ENCODE measurements at regions not wholly inside any gene's neighbourhood (a gene's known extent, or its start where the extent isn't known, plus 50 kb on each side); places are given as distances from the start of the nearest gene placed in this dataset.

DNA sequence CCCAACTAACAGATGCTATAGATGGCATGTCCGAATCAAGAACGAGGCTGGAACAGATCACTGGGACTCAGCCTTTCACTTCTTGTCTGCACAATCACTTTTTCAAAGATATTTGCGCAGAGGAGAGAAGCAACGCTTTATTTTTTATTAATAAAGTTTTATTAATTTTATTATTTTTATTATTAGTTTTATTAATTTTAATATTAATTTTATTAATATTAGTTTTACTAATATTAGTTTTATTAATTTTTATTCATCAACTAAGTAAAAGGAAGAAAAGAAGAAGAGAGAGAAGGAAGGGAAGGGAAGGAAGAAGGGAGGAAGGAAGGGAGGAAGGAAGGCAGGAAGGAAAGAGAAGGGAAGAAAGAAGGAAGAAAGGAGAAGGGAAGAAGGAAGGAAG, 236.4 kb upstream of the HHIP start:
- Histone ChIP-seq H3K4me3 (ENCODE audit: low read length in 2 of 2) (no peak overlapping the region), H3K18ac (ENCODE audit: low read length) (no peak overlapping the region), H2AK5ac (ENCODE audit: low read depth, low read length) (no peak overlapping the region), H3K4me2 (ENCODE audit: insufficient read depth, low read length, poor library complexity, severe bottlenecking) (no peak overlapping the region), H4K91ac (ENCODE audit: low read depth, low read length, poor library complexity) (no peak overlapping the region), H3K9me3 (replicated peaks in 1 of 2; ENCODE audit: control insufficient read depth in 2 of 2, insufficient read depth in 1 of 2, low read depth in 1 of 2, low read length in 2 of 2) (peaks cover 0 to 2% of the 10 kb centered on the region in 2 donors), H2BK120ac (ENCODE audit: low read depth, low read length) (no peak overlapping the region), H3K14ac (ENCODE audit: low read length) (no peak overlapping the region), H3K79me1 (ENCODE audit: low read depth, low read length) (no peaks in the 10 kb centered on the region), H3K27me3 (ENCODE audit: control insufficient read depth in 3 of 3, insufficient read depth in 3 of 3, low read depth in 1 of 3, low read length in 3 of 3) (no peaks in the 10 kb centered on the region), H3K36me3 (replicated peaks in 1 of 2; ENCODE audit: control insufficient read depth in 2 of 2, insufficient read depth in 2 of 2, low read length in 2 of 2) (no peaks in the 10 kb centered on the region), H2BK12ac (ENCODE audit: low read length) (no peak overlapping the region), H3K23ac (ENCODE audit: low read depth, low read length, poor library complexity) (no peak overlapping the region), H2BK5ac (ENCODE audit: low read length) (no peak overlapping the region), H3K27ac (replicated peaks; ENCODE audit: low read length) (no peak overlapping the region), H3K9ac (ENCODE audit: low read depth, low read length, poor library complexity) (no peak overlapping the region), H2BK15ac (ENCODE audit: low read length) (no peak overlapping the region), H3K4ac (ENCODE audit: low read length) (no peak overlapping the region), H4K8ac (ENCODE audit: low read depth, low read length) (no peak overlapping the region), H3K4me1 (ENCODE audit: control insufficient read depth in 2 of 2, insufficient read depth in 1 of 2, low read depth in 1 of 2, low read length in 2 of 2) (no peaks in the 10 kb centered on the region), H2AFZ (ENCODE audit: low read length) (no peak overlapping the region)
- DNase-seq (ENCODE audit: low spot score): no peak
- no CpG with 5 or more reads among the region's 4 CpGs for WGBS, 2 donors (ENCODE audit: extremely low coverage in 2 of 2, insufficient read length in 2 of 2, insufficient replicate concordance in 1 of 2)

GRCh38 chr4:144410230-144410783, 235.6 kb upstream of the HHIP start:
- Histone ChIP-seq H2BK15ac (ENCODE audit: low read length) (no peak overlapping the region), H3K9me3 (replicated peaks in 1 of 2; ENCODE audit: control insufficient read depth in 2 of 2, insufficient read depth in 1 of 2, low read depth in 1 of 2, low read length in 2 of 2) (peaks cover 0 to 2% of the 10 kb centered on the region in 2 donors), H3K23ac (ENCODE audit: low read depth, low read length, poor library complexity) (no peak overlapping the region), H3K36me3 (replicated peaks in 1 of 2; ENCODE audit: control insufficient read depth in 2 of 2, insufficient read depth in 2 of 2, low read length in 2 of 2) (no peaks in the 10 kb centered on the region), H3K9ac (ENCODE audit: low read depth, low read length, poor library complexity) (no peak overlapping the region), H3K79me1 (ENCODE audit: low read depth, low read length) (no peaks in the 10 kb centered on the region), H4K8ac (ENCODE audit: low read depth, low read length) (no peak overlapping the region), H2BK120ac (ENCODE audit: low read depth, low read length) (no peak overlapping the region), H3K4ac (ENCODE audit: low read length) (no peak overlapping the region), H3K4me1 (ENCODE audit: control insufficient read depth in 2 of 2, insufficient read depth in 1 of 2, low read depth in 1 of 2, low read length in 2 of 2) (no peaks in the 10 kb centered on the region), H3K14ac (ENCODE audit: low read length) (no peak overlapping the region), H2BK5ac (ENCODE audit: low read length) (no peak overlapping the region), H3K27ac (replicated peaks; ENCODE audit: low read length) (no peak overlapping the region), H2AK5ac (ENCODE audit: low read depth, low read length) (no peak overlapping the region), H3K4me2 (ENCODE audit: insufficient read depth, low read length, poor library complexity, severe bottlenecking) (no peak overlapping the region), H4K91ac (ENCODE audit: low read depth, low read length, poor library complexity) (no peak overlapping the region), H3K27me3 (ENCODE audit: control insufficient read depth in 3 of 3, insufficient read depth in 3 of 3, low read depth in 1 of 3, low read length in 3 of 3) (no peaks in the 10 kb centered on the region), H2BK12ac (ENCODE audit: low read length) (no peak overlapping the region), H3K4me3 (ENCODE audit: low read length in 2 of 2) (no peak overlapping the region), H3K18ac (ENCODE audit: low read length) (no peak overlapping the region), H2AFZ (ENCODE audit: low read length) (no peak overlapping the region)
- WGBS, 2 donors (ENCODE audit: extremely low coverage in 2 of 2, insufficient read length in 2 of 2, insufficient replicate concordance in 1 of 2): no CpG with 5 or more reads among the region's 2 CpGs
- DNase-seq (ENCODE audit: low spot score): no peak

- H3K14ac ChIP-seq (ENCODE audit: low read length): no peak overlapping the region
- no peak overlapping the region for H2BK120ac ChIP-seq (ENCODE audit: low read depth, low read length)
- H3K27me3 ChIP-seq (ENCODE audit: control insufficient read depth in 3 of 3, insufficient read depth in 3 of 3, low read depth in 1 of 3, low read length in 3 of 3): no peaks in the 10 kb centered on the region
- no peak overlapping the region for H3K18ac ChIP-seq (ENCODE audit: low read length)
- no peak overlapping the region for H3K4ac ChIP-seq (ENCODE audit: low read length)
- H3K4me3 ChIP-seq (ENCODE audit: low read length in 2 of 2): no peak overlapping the region
- no peak overlapping the region for H3K4me2 ChIP-seq (ENCODE audit: insufficient read depth, low read length, poor library complexity, severe bottlenecking)
- H3K79me1 ChIP-seq (ENCODE audit: low read depth, low read length): no peaks in the 10 kb centered on the region
- no peak overlapping the region for H3K27ac ChIP-seq (replicated peaks; ENCODE audit: low read length)
- H3K23ac ChIP-seq (ENCODE audit: low read depth, low read length, poor library complexity): no peak overlapping the region
- WGBS, 2 donors (ENCODE audit: extremely low coverage in 2 of 2, insufficient read length in 2 of 2, insufficient replicate concordance in 1 of 2): no CpG with 5 or more reads among the region's 1 CpG
- H2BK5ac ChIP-seq (ENCODE audit: low read length): no peak overlapping the region
- no peaks in the 10 kb centered on the region for H3K9me3 ChIP-seq (replicated peaks in 1 of 2; ENCODE audit: control insufficient read depth in 2 of 2, insufficient read depth in 1 of 2, low read depth in 1 of 2, low read length in 2 of 2)
- no peak overlapping the region for H4K91ac ChIP-seq (ENCODE audit: low read depth, low read length, poor library complexity)
- no peaks in the 10 kb centered on the region for H3K36me3 ChIP-seq (replicated peaks in 1 of 2; ENCODE audit: control insufficient read depth in 2 of 2, insufficient read depth in 2 of 2, low read length in 2 of 2)
- no peak overlapping the region for H4K8ac ChIP-seq (ENCODE audit: low read depth, low read length)
- no peak overlapping the region for H3K9ac ChIP-seq (ENCODE audit: low read depth, low read length, poor library complexity)
- no peak for DNase-seq (ENCODE audit: low spot score)
- no peak overlapping the region for H2AFZ ChIP-seq (ENCODE audit: low read length)
- H3K4me1 ChIP-seq (ENCODE audit: control insufficient read depth in 2 of 2, insufficient read depth in 1 of 2, low read depth in 1 of 2, low read length in 2 of 2): no peaks in the 10 kb centered on the region
- no peak overlapping the region for H2AK5ac ChIP-seq (ENCODE audit: low read depth, low read length)
- H2BK15ac ChIP-seq (ENCODE audit: low read length): no peak overlapping the region
- no peak overlapping the region for H2BK12ac ChIP-seq (ENCODE audit: low read length)
These were observed 234.8 kb upstream of the HHIP start for GRCh38 chr4:144411119-144411518.

DNA sequence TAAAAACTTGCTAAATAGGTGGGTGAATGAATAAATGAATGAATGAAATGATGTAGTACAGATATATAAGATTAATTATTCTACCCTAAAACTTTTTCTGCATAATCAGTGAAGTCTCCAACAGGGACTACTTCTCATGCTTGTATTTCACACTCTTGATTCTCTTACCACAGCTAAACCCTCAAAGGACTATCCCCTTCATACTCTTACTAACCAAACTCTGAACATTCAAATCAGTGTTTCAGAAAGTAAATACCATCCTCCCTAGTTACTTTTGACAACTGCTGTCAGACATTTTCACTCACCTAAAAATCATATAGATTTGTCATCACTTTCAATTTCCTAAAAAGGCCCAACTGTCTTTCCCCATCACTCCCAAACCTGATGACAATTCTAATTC, 234.3 kb upstream of the HHIP start:
- Histone ChIP-seq H3K27me3 (ENCODE audit: control insufficient read depth in 3 of 3, insufficient read depth in 3 of 3, low read depth in 1 of 3, low read length in 3 of 3) (no peaks in the 10 kb centered on the region), H3K79me1 (ENCODE audit: low read depth, low read length) (no peaks in the 10 kb centered on the region), H4K91ac (ENCODE audit: low read depth, low read length, poor library complexity) (no peak overlapping the region), H4K8ac (ENCODE audit: low read depth, low read length) (no peak overlapping the region), H2AK5ac (ENCODE audit: low read depth, low read length) (no peak overlapping the region), H3K27ac (replicated peaks; ENCODE audit: low read length) (no peak overlapping the region), H3K36me3 (replicated peaks in 1 of 2; ENCODE audit: control insufficient read depth in 2 of 2, insufficient read depth in 2 of 2, low read length in 2 of 2) (no peaks in the 10 kb centered on the region), H3K18ac (ENCODE audit: low read length) (no peak overlapping the region), H2BK120ac (ENCODE audit: low read depth, low read length) (no peak overlapping the region), H3K9me3 (replicated peaks in 1 of 2; ENCODE audit: control insufficient read depth in 2 of 2, insufficient read depth in 1 of 2, low read depth in 1 of 2, low read length in 2 of 2) (no peaks in the 10 kb centered on the region), H2BK15ac (ENCODE audit: low read length) (no peak overlapping the region), H2BK5ac (ENCODE audit: low read length) (no peak overlapping the region), H3K23ac (ENCODE audit: low read depth, low read length, poor library complexity) (no peak overlapping the region), H3K4me2 (ENCODE audit: insufficient read depth, low read length, poor library complexity, severe bottlenecking) (no peak overlapping the region), H2BK12ac (ENCODE audit: low read length) (no peak overlapping the region), H3K4ac (ENCODE audit: low read length) (no peak overlapping the region), H2AFZ (ENCODE audit: low read length) (no peak overlapping the region), H3K9ac (ENCODE audit: low read depth, low read length, poor library complexity) (no peak overlapping the region), H3K14ac (ENCODE audit: low read length) (no peak overlapping the region), H3K4me3 (ENCODE audit: low read length in 2 of 2) (no peak overlapping the region), H3K4me1 (ENCODE audit: control insufficient read depth in 2 of 2, insufficient read depth in 1 of 2, low read depth in 1 of 2, low read length in 2 of 2) (no peaks in the 10 kb centered on the region)
- DNase-seq (ENCODE audit: low spot score): no peak
